Transverse colon (tissue), 4 donors: ENCODE measurements at regions not wholly inside any gene's neighbourhood (a gene's known extent, or its start where the extent isn't known, plus 50 kb on each side); places are given as distances from the start of the nearest gene placed in this dataset.

Experiments
- DNase-seq: peaks from one replicate; pipeline ENCODE4 v3.0.0-alpha.2; 2019
- H3K27ac ChIP-seq, 4 donors: fragments of 200-600 bp; sonication (generic); 2 replicates each; pipeline ENCODE4 v1.5.1; 2016 to 2018; ENCODE audit warnings: inconsistent platforms in 4 of 4
- H3K27me3 ChIP-seq: fragments of 200-600 bp; sonication (generic); 2 replicates; pipeline ENCODE4 v1.5.1; 2017; ENCODE audit warnings: inconsistent platforms
- H3K36me3 ChIP-seq, 4 donors: fragments of 200-600 bp; sonication (generic); 2 replicates each; pipeline ENCODE4 v1.5.1; 2017 to 2019; ENCODE audit warnings: inconsistent platforms in 4 of 4
- H3K4me1 ChIP-seq, 4 donors: fragments of 200-600 bp; sonication (generic); 2 replicates each; pipeline ENCODE4 v1.5.1; 2017 to 2020; ENCODE audit warnings: inconsistent platforms in 4 of 4
- H3K4me3 ChIP-seq, 4 donors: fragments of 200-600 bp; sonication (generic); 1 replicate in 1 of 4; 2 replicates in 3 of 4; pipeline versions ENCODE4 v1.5.1 to v1.6.1; 2017 to 2019; ENCODE audit warnings: inconsistent platforms in 4 of 4
- H3K9me3 ChIP-seq, 2 donors: fragments of 200-600 bp; sonication (generic); 2 replicates each; pipeline ENCODE4 v1.5.1; 2017 to 2019; ENCODE audit warnings: inconsistent platforms in 2 of 2
- CTCF ChIP-seq, 5 experiments: fragments of 200-600 bp in 3 of 5; fragments of 450-650 bp in 2 of 5; sonication (generic) in 3 of 5; IDR thresholded peaks; 1 replicate in 2 of 5; 2 replicates in 3 of 5; pipeline ENCODE4 v1.5.1; 2016 to 2017; ENCODE audit warnings: antibody characterized with exemption in 5 of 5, inconsistent platforms in 3 of 5, mild to moderate bottlenecking in 2 of 5, moderate library complexity in 1 of 5
- EP300 ChIP-seq: sonication (generic); formaldehyde crosslinking; IDR thresholded peaks from one replicate; pipeline ENCODE4 v1.6.1; 2017; ENCODE audit warnings: antibody characterized with exemption, low read depth
- POLR2A ChIP-seq: fragments of 450-650 bp; IDR thresholded peaks from one replicate; pipeline ENCODE4 v1.6.1; 2016; ENCODE audit warnings: antibody characterized with exemption, mild to moderate bottlenecking, moderate library complexity
- POLR2AphosphoS5 ChIP-seq, 3 donors: sonication (generic); formaldehyde crosslinking; IDR thresholded peaks; one replicate each; pipeline ENCODE4 v1.6.1; 2016; ENCODE audit warnings: antibody characterized with exemption in 3 of 3
- WGBS, 2 donors: methylation state at CpG; one replicate each; pipeline ENCODE4 v1.1.5; 2018; ENCODE audit warnings: low coverage in 1 of 2; 5-methylcytosine and 5-hydroxymethylcytosine counted together
- in situ Hi-C, 4 donors: fragments of 200-750 bp; cut with MboI; loops; one replicate each; pipeline versions ENCODE4 v1.15.0 to v1.15.1; 2017; ENCODE audit warnings: low sequenced_read_pairs in 3 of 4, low pct_ligation_motif_present in 1 of 4, low pct_unique_long_range_greater_than_20kb in 1 of 4
- intact Hi-C: fragments of 100-400 bp; cut with DNase I; formaldehyde crosslinking; loops from one replicate; pipeline ENCODE4 v1.15.1; 2023; ENCODE audit warnings: low total_unique reads

- no peak for TF ChIP-seq POLR2AphosphoS5 (IDR thresholded peaks at IDR 0.05)
- TF ChIP-seq CTCF (IDR thresholded peaks at IDR 0.05): no peak
- no peak for TF ChIP-seq EP300
- TF ChIP-seq POLR2A: no peak
- Histone ChIP-seq H3K36me3 (no peaks in the 10 kb centered on the region), H3K4me1 (no peaks in the 10 kb centered on the region), H3K9me3 (no peaks in the 10 kb centered on the region), H3K27ac (no peak overlapping the region), H3K27me3 (no peaks in the 10 kb centered on the region), H3K4me3 (no peak overlapping the region)
- intact Hi-C loops (no loop called here), in situ Hi-C loops (no loop called here)
- no peak for DNase-seq
- 78 to 85% methylated on average over 1 of the region's 1 CpG for WGBS, 2 donors
Measured at GRCh38 chr7:144955422-144955821, 119.6 kb upstream of the TPK1 start.

- 71% methylated on average over 1 of the region's 1 CpG; no CpG with 5 or more reads in 1 of the 2 donors for WGBS, 2 donors
- no peak overlapping the region for H3K4me3 ChIP-seq
- TF ChIP-seq CTCF (IDR thresholded peaks at IDR 0.05) (no peak), EP300 (no peak), POLR2AphosphoS5 (IDR thresholded peaks at IDR 0.05) (no peak), POLR2A (no peak)
- intact Hi-C loops (no loop called here), in situ Hi-C loops (no loop called here)
- H3K36me3 ChIP-seq: no peaks in the 10 kb centered on the region
- H3K27me3 ChIP-seq: no peaks in the 10 kb centered on the region
- no peaks in the 10 kb centered on the region for H3K4me1 ChIP-seq
- no peak for DNase-seq
- H3K27ac ChIP-seq: no peak overlapping the region
- no peaks in the 10 kb centered on the region for H3K9me3 ChIP-seq
Measured at GRCh38 chr7:144941127-144941526, 105.3 kb upstream of the TPK1 start.

- 34 to 59% methylated on average over 2 of the region's 2 CpGs for WGBS, 2 donors
- intact Hi-C loops: no loop called here
- DNase-seq: no peak
- no peak overlapping the region for H3K4me3 ChIP-seq
- no peaks in the 10 kb centered on the region for H3K36me3 ChIP-seq
- in situ Hi-C loops: no loop called here
- no peak overlapping the region for H3K27ac ChIP-seq
- no peaks in the 10 kb centered on the region for H3K4me1 ChIP-seq
- no peaks in the 10 kb centered on the region for H3K27me3 ChIP-seq
- no peaks in the 10 kb centered on the region for H3K9me3 ChIP-seq
- no peak for TF ChIP-seq EP300
- no peak for TF ChIP-seq POLR2AphosphoS5 (IDR thresholded peaks at IDR 0.05)
- TF ChIP-seq POLR2A: no peak
- no peak for TF ChIP-seq CTCF (IDR thresholded peaks at IDR 0.05)
Measured at GRCh38 chr7:144937199-144937598, 101.3 kb upstream of the TPK1 start.

- intact Hi-C loops: no loop called here
- DNase-seq: no peak
Measured at GRCh38 chr7:144936314-144936713, 100.5 kb upstream of the TPK1 start.

More at GRCh38 chr7:144936314-144936713, 100.5 kb upstream of the TPK1 start:
- Histone ChIP-seq H3K27ac (no peak overlapping the region), H3K36me3 (no peaks in the 10 kb centered on the region), H3K9me3 (no peaks in the 10 kb centered on the region), H3K27me3 (no peaks in the 10 kb centered on the region), H3K4me3 (no peak overlapping the region), H3K4me1 (no peaks in the 10 kb centered on the region)
- 63 to 67% methylated on average over 1 of the region's 1 CpG for WGBS, 2 donors
- TF ChIP-seq CTCF (IDR thresholded peaks at IDR 0.05) (no peak), POLR2AphosphoS5 (IDR thresholded peaks at IDR 0.05) (no peak), POLR2A (no peak), EP300 (no peak)
- in situ Hi-C loops: no loop called here
